Brain microvascular endothelial cell (primary cell): ENCODE measurements at regions not wholly inside any gene's neighbourhood (a gene's known extent, or its start where the extent isn't known, plus 50 kb on each side); places are given as distances from the start of the nearest gene placed in this dataset.
A peak's percentile ranks its signal among the peaks of the same experiment; 100 is the strongest.

Source experiments
- DNase-seq: peaks from one replicate; pipeline ENCODE4 v3.0.0-alpha.2; 2020
- H3K27ac ChIP-seq: fragments of 250-450 bp; sonication (Bioruptor Pico); 2 replicates; pipeline ENCODE4 v1.5.1; 2020; ENCODE audit warnings: mild to moderate bottlenecking, moderate library complexity
- H3K27me3 ChIP-seq: fragments of 250-450 bp; sonication (Bioruptor Pico); replicated peaks from 2 replicates; pipeline ENCODE4 v1.5.1; 2020; ENCODE audit warnings: mild to moderate bottlenecking
- H3K36me3 ChIP-seq: fragments of 250-450 bp; sonication (Bioruptor Pico); replicated peaks from 2 replicates; pipeline ENCODE4 v1.5.1; 2020; ENCODE audit warnings: mild to moderate bottlenecking
- H3K4me3 ChIP-seq: 2 replicates; pipeline ENCODE4 v1.5.1; 2011; ENCODE audit warnings: low read depth, mild to moderate bottlenecking, control low read depth, low read length, moderate library complexity
- in situ Hi-C: cut with HindIII; loops from 2 replicates; pipeline ENCODE4 v1.10.0; 2017; ENCODE audit warnings: low sequenced_read_pairs, low pct_ligation_motif_present
- TF ChIP-seq, protein P1 (sequence below): IDR thresholded peaks from 2 replicates; pipeline ENCODE4 v1.5.1; 2011; ENCODE audit warnings: low read depth, mild to moderate bottlenecking, moderate library complexity, low read length, control low read depth, inconsistent platforms; ENCODE audit errors: missing control alignments

DNA sequence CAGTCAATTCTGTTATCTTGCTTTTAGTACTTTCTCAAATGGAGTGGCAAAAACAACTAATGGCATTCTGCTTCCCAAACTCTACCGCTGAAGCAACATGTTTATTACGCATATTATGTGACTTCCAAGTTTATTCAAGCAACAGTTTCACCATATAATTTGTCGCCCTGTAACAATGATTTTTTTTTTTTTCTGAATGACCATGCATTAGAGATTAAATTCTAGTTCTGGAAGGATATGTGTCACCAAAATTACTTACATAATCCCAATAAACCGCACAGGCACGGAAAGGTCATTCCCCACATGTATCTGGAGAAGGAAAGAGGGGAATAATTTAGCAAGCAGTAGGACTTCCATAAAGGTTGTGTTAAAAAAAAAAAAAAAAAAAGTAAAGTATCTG lies 691.8 kb downstream of the DNAH5 start:
- TF ChIP-seq, protein P1, sequence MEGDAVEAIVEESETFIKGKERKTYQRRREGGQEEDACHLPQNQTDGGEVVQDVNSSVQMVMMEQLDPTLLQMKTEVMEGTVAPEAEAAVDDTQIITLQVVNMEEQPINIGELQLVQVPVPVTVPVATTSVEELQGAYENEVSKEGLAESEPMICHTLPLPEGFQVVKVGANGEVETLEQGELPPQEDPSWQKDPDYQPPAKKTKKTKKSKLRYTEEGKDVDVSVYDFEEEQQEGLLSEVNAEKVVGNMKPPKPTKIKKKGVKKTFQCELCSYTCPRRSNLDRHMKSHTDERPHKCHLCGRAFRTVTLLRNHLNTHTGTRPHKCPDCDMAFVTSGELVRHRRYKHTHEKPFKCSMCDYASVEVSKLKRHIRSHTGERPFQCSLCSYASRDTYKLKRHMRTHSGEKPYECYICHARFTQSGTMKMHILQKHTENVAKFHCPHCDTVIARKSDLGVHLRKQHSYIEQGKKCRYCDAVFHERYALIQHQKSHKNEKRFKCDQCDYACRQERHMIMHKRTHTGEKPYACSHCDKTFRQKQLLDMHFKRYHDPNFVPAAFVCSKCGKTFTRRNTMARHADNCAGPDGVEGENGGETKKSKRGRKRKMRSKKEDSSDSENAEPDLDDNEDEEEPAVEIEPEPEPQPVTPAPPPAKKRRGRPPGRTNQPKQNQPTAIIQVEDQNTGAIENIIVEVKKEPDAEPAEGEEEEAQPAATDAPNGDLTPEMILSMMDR = no peak

DNA sequence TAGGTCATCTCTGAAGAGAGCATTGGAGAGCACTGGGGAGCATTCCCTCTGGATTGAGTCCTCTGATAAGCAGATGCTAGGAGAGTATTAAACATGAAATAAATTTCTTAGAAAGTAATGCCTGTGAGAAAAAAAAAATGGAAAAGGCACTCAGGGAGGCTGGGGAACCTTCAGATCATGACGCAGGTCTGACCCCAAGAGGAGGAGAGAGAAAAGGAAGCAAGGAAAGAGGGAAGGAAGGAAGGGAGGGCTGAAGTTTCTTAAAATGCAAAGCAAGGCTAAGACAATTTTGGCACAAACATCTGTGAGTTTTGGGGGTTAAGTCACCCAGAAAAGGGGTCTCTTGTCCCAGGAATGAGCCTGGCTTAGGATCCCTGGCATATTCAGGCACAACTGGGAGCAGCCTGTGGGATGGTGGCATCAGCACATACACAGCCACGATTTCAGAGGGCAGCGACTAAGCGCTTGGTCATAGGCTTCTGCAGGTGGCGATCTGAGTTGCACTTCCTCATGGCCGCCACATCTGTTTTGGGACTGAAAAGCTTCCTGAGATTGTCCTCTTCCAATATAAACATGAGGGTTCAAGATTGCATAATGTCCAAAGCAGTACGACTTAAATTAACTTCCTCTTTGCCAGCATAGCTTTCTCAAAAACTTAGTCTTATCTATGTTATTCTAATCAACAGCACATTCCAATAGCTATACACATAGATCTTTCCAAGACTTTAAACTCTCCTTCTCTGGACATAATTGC lies 692.7 kb downstream of the DNAH5 start:
- in situ Hi-C loops = no loop called here
- Histone ChIP-seq H3K27me3 (no peaks in the 10 kb centered on the region), H3K27ac (no peak overlapping the region), H3K4me3 (no peak overlapping the region), H3K36me3 (no peaks in the 10 kb centered on the region)
- DNase-seq = no peak
- TF ChIP-seq, protein P1 = no peak

More for the DNA sequence above, 691.8 kb downstream of the DNAH5 start:
- in situ Hi-C loops = no loop called here
- Histone ChIP-seq H3K27me3 (no peaks in the 10 kb centered on the region), H3K36me3 (no peaks in the 10 kb centered on the region), H3K4me3 (no peak overlapping the region), H3K27ac (no peak overlapping the region)
- no peak for DNase-seq

DNA sequence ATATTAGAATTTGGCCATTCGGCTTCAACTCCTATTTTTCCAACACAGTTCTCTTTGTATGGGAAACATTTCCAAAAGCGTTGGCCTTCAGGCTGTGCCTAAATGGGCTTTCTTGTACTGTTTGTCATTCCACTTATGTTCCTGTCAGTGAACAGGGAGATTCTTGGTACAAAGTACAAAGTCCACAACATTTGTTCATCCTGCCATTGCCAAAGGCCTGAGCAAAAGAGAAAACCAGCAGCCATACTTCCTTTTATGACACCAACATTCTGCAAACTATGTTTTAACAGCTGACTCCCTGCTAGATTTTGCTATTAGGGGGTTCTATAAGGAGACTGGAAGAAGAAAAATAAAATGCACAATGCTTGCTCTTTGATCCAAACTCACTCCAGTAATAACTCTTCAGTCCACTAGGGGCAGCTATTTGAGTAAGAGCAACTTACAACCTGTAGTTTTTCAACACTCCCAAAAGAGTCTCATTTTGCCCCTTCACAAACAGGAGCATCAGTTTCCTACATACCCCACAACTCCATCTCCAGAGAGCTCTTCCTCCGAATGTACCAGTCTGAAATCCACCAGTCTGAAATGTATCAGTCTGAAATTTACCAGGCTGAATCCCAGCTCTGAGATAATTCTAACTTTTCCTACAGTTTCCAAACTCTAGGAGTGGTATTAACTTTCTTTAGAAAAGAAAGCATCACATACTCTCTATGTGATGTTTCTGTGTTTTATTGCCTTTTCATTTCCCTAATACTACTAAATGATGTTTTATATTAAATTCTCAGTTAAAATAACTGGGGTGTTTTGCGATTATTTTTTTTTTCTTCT lies 693.8 kb downstream of the DNAH5 start:
- TF ChIP-seq, protein P1 = peak; percentile 50
- no peak for DNase-seq
- no peak overlapping the region for H3K27ac ChIP-seq
- H3K36me3 ChIP-seq = no peaks in the 10 kb centered on the region
- H3K27me3 ChIP-seq = no peaks in the 10 kb centered on the region
- H3K4me3 ChIP-seq = no peak overlapping the region
- in situ Hi-C loops = no loop called here

DNA sequence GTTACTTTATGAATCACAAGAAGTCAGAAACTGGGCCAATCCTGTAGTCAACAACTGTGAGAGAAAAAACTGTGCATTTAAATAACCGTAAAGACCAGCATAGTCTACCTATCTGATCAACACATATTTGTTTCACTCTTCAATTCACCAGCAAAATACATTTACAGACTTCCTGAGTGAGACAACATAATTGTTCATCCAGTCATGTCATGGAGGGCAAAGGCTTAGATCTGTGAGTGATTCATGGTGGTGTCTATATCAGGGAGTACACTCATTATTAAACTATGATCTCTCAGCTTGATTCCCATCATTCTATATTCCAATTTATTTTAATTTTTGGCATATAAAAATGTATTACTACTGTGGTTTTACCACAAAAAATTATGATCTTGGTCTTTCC lies 694.6 kb downstream of the DNAH5 start:
- Histone ChIP-seq H3K36me3 (no peaks in the 10 kb centered on the region), H3K27me3 (no peaks in the 10 kb centered on the region), H3K4me3 (no peak overlapping the region), H3K27ac (no peak overlapping the region)
- TF ChIP-seq, protein P1 = no peak
- no peak for DNase-seq
- in situ Hi-C loops = no loop called here

DNA sequence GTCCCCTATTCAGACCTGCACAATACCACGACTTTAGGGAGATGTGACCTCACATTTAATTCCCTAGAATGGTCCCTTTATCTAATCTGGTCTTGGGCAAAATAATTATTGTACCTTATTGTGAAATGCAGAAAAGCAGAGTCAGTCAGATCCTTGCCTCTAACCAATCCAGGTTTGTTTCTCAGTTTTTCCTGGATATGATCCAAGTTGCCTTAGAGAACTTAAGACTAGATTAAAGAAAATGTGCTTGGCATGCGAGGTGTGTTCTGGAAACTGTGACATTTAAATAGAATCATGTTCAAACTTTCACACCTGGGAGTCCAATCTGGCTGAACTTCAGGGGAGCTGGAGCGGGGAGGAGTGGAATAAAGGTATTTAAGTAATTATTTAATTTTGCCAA lies 696.2 kb downstream of the DNAH5 start:
- H3K27ac ChIP-seq = no peak overlapping the region
- TF ChIP-seq, protein P1 = no peak
- DNase-seq = no peak
- no peak overlapping the region for H3K4me3 ChIP-seq
- no peaks in the 10 kb centered on the region for H3K36me3 ChIP-seq
- in situ Hi-C loops = no loop called here
- no peaks in the 10 kb centered on the region for H3K27me3 ChIP-seq
